Erythroblast (primary cell): ENCODE measurements at regions not wholly inside any gene's neighbourhood (a gene's known extent, or its start where the extent isn't known, plus 50 kb on each side); places are given as distances from the start of the nearest gene placed in this dataset.
"Not testable (repeated sequence)": the region's sequence is repeated elsewhere in the genome, so short reads cannot be mapped to it uniquely, and the experiment has no call there.

ENCODE experiments used
- GATA1 ChIP-seq: IDR thresholded peaks from 2 replicates; pipeline ENCODE4 v1.6.1; 2011; ENCODE audit warnings: low read depth, mild to moderate bottlenecking, control low read depth, low read length, moderate library complexity
- POLR2A ChIP-seq: IDR thresholded peaks from 2 replicates; pipeline ENCODE4 v1.6.1; 2011; ENCODE audit warnings: mild to moderate bottlenecking, low read length

DNA sequence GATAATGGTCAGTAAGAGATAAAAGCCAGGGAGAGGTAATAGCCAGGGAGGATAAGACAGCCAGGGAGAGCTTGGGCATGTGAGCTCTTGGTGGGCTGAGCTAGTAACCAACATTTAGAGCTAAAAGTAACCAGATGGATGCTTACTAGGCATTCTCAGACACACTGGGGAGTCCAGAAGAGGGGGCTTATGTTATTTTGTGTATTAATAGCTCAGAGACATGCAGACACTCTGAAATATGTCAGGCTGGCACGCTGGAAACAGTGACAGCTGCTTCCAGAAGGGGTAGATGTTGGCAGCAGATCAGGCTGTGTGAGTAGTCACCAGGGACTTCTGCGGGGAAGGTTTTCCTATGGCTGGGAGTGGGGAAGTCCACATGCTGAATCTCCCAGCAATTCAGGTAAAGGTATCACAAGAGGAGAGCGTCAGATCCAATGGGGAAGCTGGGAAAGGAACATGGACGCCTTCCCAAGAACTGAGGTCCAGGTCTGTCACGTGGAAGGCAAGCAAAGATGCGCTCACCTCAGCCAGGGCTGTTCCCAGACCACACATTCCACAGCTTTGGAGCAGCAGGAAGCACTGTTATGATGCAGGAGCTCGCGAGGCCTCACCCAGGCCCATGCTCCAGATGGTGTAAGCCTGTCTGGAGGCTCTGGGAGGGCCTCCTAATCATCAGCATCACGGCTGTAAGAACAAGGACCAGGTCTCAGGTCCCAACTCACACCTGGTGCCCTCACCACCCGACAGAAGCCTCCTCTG lies 196.0 kb downstream of the ATP6V0E2 start:
- TF ChIP-seq POLR2A, GATA1: not testable (repeated sequence)
